Trophoblast cell (in vitro differentiated cells and primary cell): ENCODE measurements at regions not wholly inside any gene's neighbourhood (a gene's known extent, or its start where the extent isn't known, plus 50 kb on each side); places are given as distances from the start of the nearest gene placed in this dataset.
A peak's percentile ranks its signal among the peaks of the same experiment; 100 is the strongest.

Experiments
- DNase-seq, 2 donors: peaks; one replicate each; pipeline ENCODE4 v3.0.0-alpha.2; 2016
- H2AFZ ChIP-seq: 2 replicates; pipeline ENCODE4 v1.6.1; 2013; ENCODE audit warnings: low read length, moderate library complexity, mild to moderate bottlenecking; ENCODE audit not compliant: insufficient read depth, poor library complexity
- H2AK5ac ChIP-seq: 2 replicates; pipeline ENCODE4 v1.6.1; 2013; ENCODE audit warnings: mild to moderate bottlenecking, low read length
- H2BK120ac ChIP-seq: 2 replicates; pipeline ENCODE4 v1.6.1; 2013; ENCODE audit warnings: low read length, mild to moderate bottlenecking, moderate library complexity; ENCODE audit not compliant: insufficient read depth, poor library complexity
- H2BK12ac ChIP-seq: 2 replicates; pipeline ENCODE4 v1.6.1; 2013; ENCODE audit warnings: mild to moderate bottlenecking, low read length, moderate library complexity
- H2BK5ac ChIP-seq: 2 replicates; pipeline ENCODE4 v1.6.1; 2013; ENCODE audit warnings: low read length, low read depth, moderate library complexity, mild to moderate bottlenecking; ENCODE audit not compliant: poor library complexity
- H3K14ac ChIP-seq: 2 replicates; pipeline ENCODE4 v1.6.1; 2013; ENCODE audit warnings: mild to moderate bottlenecking, low read length
- H3K18ac ChIP-seq: 2 replicates; pipeline ENCODE4 v1.6.1; 2013; ENCODE audit warnings: mild to moderate bottlenecking, low read length
- H3K23ac ChIP-seq: 2 replicates; pipeline ENCODE4 v1.6.1; 2013; ENCODE audit warnings: low read length
- H3K27ac ChIP-seq: 2 replicates; pipeline ENCODE4 v1.5.1; 2013; ENCODE audit warnings: low read depth, mild to moderate bottlenecking, inconsistent platforms, low read length, moderate library complexity
- H3K27me3 ChIP-seq: 2 replicates; pipeline ENCODE4 v1.6.1; 2013; ENCODE audit warnings: inconsistent platforms, mild to moderate bottlenecking, low read length, moderate library complexity; ENCODE audit not compliant: insufficient read depth
- H3K36me3 ChIP-seq, 2 experiments: 1 replicate in 1 of 2; 2 replicates in 1 of 2; pipeline ENCODE4 v1.6.1; 2013; ENCODE audit warnings: low read length in 2 of 2, mild to moderate bottlenecking in 2 of 2, moderate library complexity in 1 of 2; ENCODE audit not compliant: insufficient read depth in 2 of 2, control insufficient read depth in 1 of 2
- H3K4ac ChIP-seq: 2 replicates; pipeline ENCODE4 v1.6.1; 2013; ENCODE audit warnings: low read depth, mild to moderate bottlenecking, low read length, moderate library complexity
- H3K4me1 ChIP-seq, 2 experiments: 1 replicate in 1 of 2; 2 replicates in 1 of 2; pipeline ENCODE4 v1.6.1; 2013; ENCODE audit warnings: low read length in 2 of 2, mild to moderate bottlenecking in 2 of 2, moderate library complexity in 1 of 2; ENCODE audit not compliant: insufficient read depth in 2 of 2, control insufficient read depth in 1 of 2
- H3K4me2 ChIP-seq: 2 replicates; pipeline ENCODE4 v1.6.1; 2013; ENCODE audit warnings: inconsistent platforms, mild to moderate bottlenecking, low read length, moderate library complexity
- H3K4me3 ChIP-seq: 2 replicates; pipeline ENCODE4 v1.5.1; 2013; ENCODE audit warnings: mild to moderate bottlenecking, low read depth, low read length, inconsistent platforms
- H3K79me1 ChIP-seq: one replicate; pipeline ENCODE4 v1.6.1; 2013; ENCODE audit warnings: low read length
- H3K79me2 ChIP-seq: 2 replicates; pipeline ENCODE4 v1.6.1; 2013; ENCODE audit warnings: low read length, mild to moderate bottlenecking; ENCODE audit not compliant: control insufficient read depth, insufficient read depth, poor library complexity
- H3K9ac ChIP-seq: 2 replicates; pipeline ENCODE4 v1.6.1; 2013; ENCODE audit warnings: mild to moderate bottlenecking, low read length
- H3K9me3 ChIP-seq: 2 replicates; pipeline ENCODE4 v1.6.1; 2013; ENCODE audit warnings: low read depth, mild to moderate bottlenecking, control low read depth, inconsistent platforms, low read length; ENCODE audit not compliant: insufficient read depth
- H4K12ac ChIP-seq: 2 replicates; pipeline ENCODE4 v1.6.1; 2013; ENCODE audit warnings: low read depth, mild to moderate bottlenecking, low read length, moderate library complexity
- H4K8ac ChIP-seq: 2 replicates; pipeline ENCODE4 v1.6.1; 2013; ENCODE audit warnings: low read depth, mild to moderate bottlenecking, low read length, moderate library complexity
- H4K91ac ChIP-seq: one replicate; pipeline ENCODE4 v1.6.1; 2013; ENCODE audit warnings: low read depth, mild to moderate bottlenecking, low read length, moderate library complexity
- WGBS: extraction: QIAGEN DNeasy Blood & Tissue Kit; methylation state at CpG from one replicate; pipeline ENCODE4 v1.1.7; 2013; ENCODE audit warnings: missing lambda C conversion rate; ENCODE audit not compliant: insufficient read length, insufficient coverage; ENCODE audit errors: extremely low coverage; 5-methylcytosine and 5-hydroxymethylcytosine counted together

DNA sequence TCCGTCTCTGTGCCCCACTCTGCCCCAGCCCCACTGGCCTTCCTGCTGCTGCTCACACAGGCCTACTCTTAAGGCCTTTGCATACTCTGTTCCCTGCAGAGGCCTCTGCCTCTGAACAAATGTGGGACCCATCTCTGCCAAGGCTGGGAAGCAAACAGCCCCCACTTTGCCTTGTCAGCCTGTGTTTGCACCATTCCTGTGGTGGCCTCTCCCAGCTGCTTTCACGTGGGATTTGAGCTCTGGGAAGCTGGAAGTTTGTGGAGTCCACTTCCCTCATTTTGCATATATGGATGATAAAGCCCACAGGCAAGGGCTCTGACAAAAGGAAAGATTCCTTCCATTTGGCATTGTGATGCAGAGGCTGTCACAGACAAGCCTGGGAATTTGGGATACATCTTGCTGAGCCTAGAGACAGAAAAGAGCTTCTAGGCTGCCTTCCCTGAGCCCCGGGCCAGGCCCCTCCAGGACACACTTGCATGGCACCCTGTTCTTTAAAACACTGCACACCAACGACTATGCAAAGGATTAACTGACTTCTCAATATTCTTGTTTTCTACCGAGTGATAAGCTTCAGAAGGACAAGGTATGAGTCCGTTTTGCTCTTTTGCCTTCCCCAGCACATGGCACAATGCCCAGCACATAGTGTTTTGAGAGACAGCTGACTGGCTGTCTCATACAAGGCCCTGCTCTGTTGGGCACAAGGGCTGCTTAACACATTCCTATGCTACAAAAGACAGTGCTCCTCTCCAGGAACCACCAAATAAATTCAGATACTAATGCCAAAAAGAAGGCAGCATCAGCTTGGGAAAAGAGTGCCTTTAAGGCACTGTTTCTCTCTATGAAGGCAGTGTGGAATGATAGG, 120.7 kb upstream of the TOPAZ1 start:
- H3K79me2 ChIP-seq = no peaks in the 10 kb centered on the region
- H3K27ac ChIP-seq = no peak overlapping the region
- no peak overlapping the region for H3K18ac ChIP-seq
- no peak for DNase-seq
- H3K4ac ChIP-seq = no peak overlapping the region
- H3K36me3 ChIP-seq = no peaks in the 10 kb centered on the region
- H4K91ac ChIP-seq = no peak overlapping the region
- no peak overlapping the region for H3K14ac ChIP-seq
- H3K9me3 ChIP-seq = no peaks in the 10 kb centered on the region
- no peak overlapping the region for H2BK5ac ChIP-seq
- no peak overlapping the region for H4K12ac ChIP-seq
- no peak overlapping the region for H2AFZ ChIP-seq
- no peaks in the 10 kb centered on the region for H3K27me3 ChIP-seq
- H4K8ac ChIP-seq = no peak overlapping the region
- WGBS = no CpG with 5 or more reads among the region's 6 CpGs
- H2BK120ac ChIP-seq = no peak overlapping the region
- H2BK12ac ChIP-seq = no peak overlapping the region
- no peak overlapping the region for H3K23ac ChIP-seq
- no peak overlapping the region for H2AK5ac ChIP-seq
- no peak overlapping the region for H3K4me2 ChIP-seq
- no peak overlapping the region for H3K9ac ChIP-seq
- H3K4me1 ChIP-seq = peaks cover 6 to 10% of the 10 kb centered on the region in 2 experiments
- peaks cover 2% of the 10 kb centered on the region for H3K79me1 ChIP-seq
- H3K4me3 ChIP-seq = no peak overlapping the region

DNA sequence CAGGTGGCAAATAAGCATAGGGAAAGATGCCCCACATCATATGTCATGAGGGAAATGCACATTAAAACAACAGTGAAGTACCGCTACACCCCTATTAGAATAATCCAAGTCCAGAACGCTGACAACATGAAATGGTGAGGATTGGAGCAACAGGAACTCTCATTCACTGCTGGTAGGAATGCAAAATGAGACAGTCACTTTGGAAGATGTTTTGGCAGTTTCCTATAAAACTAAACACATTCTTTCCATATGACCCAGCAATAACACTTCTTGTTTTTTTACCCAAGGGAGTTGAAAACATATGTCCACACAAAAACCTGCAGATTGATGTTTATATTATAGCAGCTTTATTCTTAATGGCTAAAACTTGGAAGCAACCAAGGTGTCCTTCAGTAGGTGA, 116.4 kb upstream of the TOPAZ1 start:
- Histone ChIP-seq H3K4ac (no peak overlapping the region), H2AK5ac (no peak overlapping the region), H2AFZ (no peak overlapping the region), H3K79me1 (no peaks in the 10 kb centered on the region), H2BK12ac (no peak overlapping the region), H3K27ac (no peak overlapping the region), H3K23ac (no peak overlapping the region), H2BK120ac (no peak overlapping the region), H4K91ac (no peak overlapping the region), H3K79me2 (no peaks in the 10 kb centered on the region), H3K18ac (no peak overlapping the region), H3K27me3 (no peaks in the 10 kb centered on the region), H3K4me2 (no peak overlapping the region), H2BK5ac (no peak overlapping the region), H3K14ac (no peak overlapping the region), H3K36me3 (no peaks in the 10 kb centered on the region), H3K4me3 (no peak overlapping the region), H4K8ac (no peak overlapping the region), H3K9me3 (peaks cover 2% of the 10 kb centered on the region), H3K9ac (no peak overlapping the region), H4K12ac (no peak overlapping the region), H3K4me1 (no peaks in the 10 kb centered on the region)
- DNase-seq = peak in 1 of 2 donors; percentile 66
- no CpG with 5 or more reads among the region's 2 CpGs for WGBS

DNA sequence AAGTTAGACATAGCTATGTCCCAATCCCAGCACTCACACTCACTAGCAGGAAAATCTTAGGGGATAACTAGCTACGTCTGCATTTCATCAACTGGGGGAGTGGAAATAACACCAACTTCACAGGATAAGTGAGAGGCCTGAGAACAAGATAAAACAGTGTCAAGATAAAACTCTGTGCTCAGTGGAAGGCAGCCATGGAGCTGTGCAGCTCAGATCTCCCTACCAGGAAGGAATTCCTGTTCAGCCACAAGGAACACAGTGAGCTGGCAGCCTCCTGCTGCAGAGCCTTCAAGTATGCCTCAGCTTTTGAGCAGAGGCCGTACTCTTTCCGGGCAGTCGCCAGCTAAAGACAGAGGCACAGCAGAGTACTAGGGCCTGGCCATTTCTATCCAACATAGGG, 115.8 kb upstream of the TOPAZ1 start:
- Histone ChIP-seq H3K4me1 (no peaks in the 10 kb centered on the region), H3K36me3 (no peaks in the 10 kb centered on the region), H3K27me3 (no peaks in the 10 kb centered on the region), H2AK5ac (no peak overlapping the region), H3K14ac (no peak overlapping the region), H2BK12ac (no peak overlapping the region), H3K4ac (no peak overlapping the region), H3K23ac (no peak overlapping the region), H2BK5ac (no peak overlapping the region), H4K12ac (no peak overlapping the region), H4K91ac (no peak overlapping the region), H3K9me3 (peaks cover 2% of the 10 kb centered on the region), H3K18ac (no peak overlapping the region), H3K9ac (no peak overlapping the region), H3K79me2 (no peaks in the 10 kb centered on the region), H3K4me3 (no peak overlapping the region), H3K4me2 (no peak overlapping the region), H3K79me1 (no peaks in the 10 kb centered on the region), H3K27ac (no peak overlapping the region), H2BK120ac (no peak overlapping the region), H4K8ac (no peak overlapping the region), H2AFZ (no peak overlapping the region)
- DNase-seq = peak; percentile 1 to 7
- no CpG with 5 or more reads among the region's 4 CpGs for WGBS

DNA sequence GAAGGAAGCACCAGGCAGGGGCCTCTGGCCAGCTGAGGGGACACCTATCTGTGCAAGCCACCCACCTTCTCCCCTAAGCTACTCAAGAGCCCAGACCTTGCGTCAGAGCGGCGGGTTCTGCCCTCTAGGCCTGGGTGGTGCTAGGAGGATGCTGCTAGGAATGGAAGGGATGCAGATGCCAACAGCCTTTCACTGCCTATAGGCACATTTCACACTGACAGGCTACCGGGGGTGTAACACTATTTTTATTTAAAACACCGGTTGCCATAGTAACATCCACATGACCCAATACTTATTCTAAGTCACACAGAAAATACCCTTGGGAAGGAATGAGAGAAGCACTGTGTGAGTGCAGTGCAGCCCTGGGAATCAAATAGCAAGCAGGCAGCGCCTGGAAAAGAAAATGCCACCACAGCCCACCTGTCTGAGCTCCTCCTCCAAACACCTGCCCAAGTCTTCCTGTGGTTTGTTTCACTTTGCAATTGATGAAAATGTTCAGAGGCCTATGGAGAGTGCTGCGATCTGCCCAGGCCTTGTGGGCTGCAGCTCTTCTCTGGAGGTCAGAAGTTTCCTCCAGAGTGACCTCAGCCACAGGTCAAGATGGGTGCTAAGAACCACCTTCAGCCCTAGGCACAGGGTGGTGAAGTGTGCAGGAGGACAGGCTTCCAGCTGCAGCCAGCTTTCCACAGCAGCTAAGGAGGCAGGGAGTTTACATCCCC, 113.5 kb upstream of the TOPAZ1 start:
- Histone ChIP-seq H2BK120ac (no peak overlapping the region), H2AFZ (no peak overlapping the region), H3K4me2 (no peak overlapping the region), H3K18ac (no peak overlapping the region), H3K27me3 (no peaks in the 10 kb centered on the region), H4K12ac (no peak overlapping the region), H3K4me3 (no peak overlapping the region), H3K79me1 (no peaks in the 10 kb centered on the region), H2BK5ac (no peak overlapping the region), H3K9me3 (peaks cover 2% of the 10 kb centered on the region), H3K4ac (no peak overlapping the region), H2AK5ac (no peak overlapping the region), H3K36me3 (no peaks in the 10 kb centered on the region), H4K91ac (no peak overlapping the region), H2BK12ac (no peak overlapping the region), H3K4me1 (no peaks in the 10 kb centered on the region), H3K23ac (no peak overlapping the region), H4K8ac (no peak overlapping the region), H3K27ac (no peak overlapping the region), H3K9ac (no peak overlapping the region), H3K14ac (no peak overlapping the region), H3K79me2 (no peaks in the 10 kb centered on the region)
- peak in 1 of 2 donors; percentile 33 for DNase-seq
- no CpG with 5 or more reads among the region's 7 CpGs for WGBS
